ENCODE measurements at regions not wholly inside any gene's neighbourhood (a gene's known extent, or its start where the extent isn't known, plus 50 kb on each side); places are given as distances from the start of the nearest gene placed in this dataset.

DNA sequence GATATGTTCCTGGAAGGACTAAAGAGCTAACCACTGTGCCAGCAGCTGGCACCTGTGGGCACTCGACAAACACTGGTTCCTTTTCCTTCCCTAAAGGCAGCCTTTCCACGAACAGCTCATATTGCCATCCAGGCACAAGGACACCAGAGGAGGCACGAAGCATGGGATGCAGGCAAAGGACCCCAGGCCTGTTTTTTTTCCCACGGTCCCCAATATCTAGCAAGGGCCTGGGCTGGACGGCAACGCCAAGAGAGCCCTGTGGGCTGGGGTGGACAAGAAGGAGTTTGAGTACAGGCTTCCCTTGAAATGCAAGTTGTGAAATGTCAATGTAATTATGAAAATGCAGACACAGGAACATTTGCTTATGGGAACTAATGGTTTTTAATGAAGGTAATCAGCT, 135.9 kb downstream of the CYP26B1 start:
- H3K27me3 ChIP-seq (ENCODE audit: control insufficient read depth in 2 of 2, insufficient read depth in 2 of 2, low read length in 2 of 2): peaks cover 4 to 36% of the 10 kb centered on the region in 2 experiments; a peak in 4 of 5 replicates
- TF ChIP-seq NUFIP1 (IDR thresholded peaks at IDR 0.05; ENCODE audit: partially characterized antibody) (no peak), RFX5 (IDR thresholded peaks at IDR 0.05; ENCODE audit: low read depth, low read length) (no peak), RFX7 (CRISPR knock-in tag; IDR thresholded peaks at IDR 0.05) (no peak), TGIF2 (CRISPR knock-in tag; IDR thresholded peaks at IDR 0.05) (no peak), BRF1 (IDR thresholded peaks at IDR 0.05; ENCODE audit: borderline replicate concordance, extremely low read depth, insufficient read length) (no peak), GATA2 (CRISPR knock-in tag; IDR thresholded peaks at IDR 0.05) (no peak), IFI16 (CRISPR knock-in tag; IDR thresholded peaks at IDR 0.05) (no peak), MXI1 (IDR thresholded peaks at IDR 0.05; ENCODE audit: low read depth, low read length) (no peak), MAX (CRISPR knock-in tag; IDR thresholded peaks at IDR 0.05) (no peak), CREM (IDR thresholded peaks at IDR 0.05; ENCODE audit: low read depth) (no peak), LCOR (CRISPR knock-in tag; IDR thresholded peaks at IDR 0.05) (no peak), NFRKB (IDR thresholded peaks at IDR 0.05; ENCODE audit: low read depth) (no peak)
- TF ChIP-seq, protein P1, sequence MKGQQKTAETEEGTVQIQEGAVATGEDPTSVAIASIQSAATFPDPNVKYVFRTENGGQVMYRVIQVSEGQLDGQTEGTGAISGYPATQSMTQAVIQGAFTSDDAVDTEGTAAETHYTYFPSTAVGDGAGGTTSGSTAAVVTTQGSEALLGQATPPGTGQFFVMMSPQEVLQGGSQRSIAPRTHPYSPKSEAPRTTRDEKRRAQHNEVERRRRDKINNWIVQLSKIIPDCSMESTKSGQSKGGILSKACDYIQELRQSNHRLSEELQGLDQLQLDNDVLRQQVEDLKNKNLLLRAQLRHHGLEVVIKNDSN (CRISPR knock-in tag; IDR thresholded peaks at IDR 0.05): no peak
- TF ChIP-seq, protein P2, sequence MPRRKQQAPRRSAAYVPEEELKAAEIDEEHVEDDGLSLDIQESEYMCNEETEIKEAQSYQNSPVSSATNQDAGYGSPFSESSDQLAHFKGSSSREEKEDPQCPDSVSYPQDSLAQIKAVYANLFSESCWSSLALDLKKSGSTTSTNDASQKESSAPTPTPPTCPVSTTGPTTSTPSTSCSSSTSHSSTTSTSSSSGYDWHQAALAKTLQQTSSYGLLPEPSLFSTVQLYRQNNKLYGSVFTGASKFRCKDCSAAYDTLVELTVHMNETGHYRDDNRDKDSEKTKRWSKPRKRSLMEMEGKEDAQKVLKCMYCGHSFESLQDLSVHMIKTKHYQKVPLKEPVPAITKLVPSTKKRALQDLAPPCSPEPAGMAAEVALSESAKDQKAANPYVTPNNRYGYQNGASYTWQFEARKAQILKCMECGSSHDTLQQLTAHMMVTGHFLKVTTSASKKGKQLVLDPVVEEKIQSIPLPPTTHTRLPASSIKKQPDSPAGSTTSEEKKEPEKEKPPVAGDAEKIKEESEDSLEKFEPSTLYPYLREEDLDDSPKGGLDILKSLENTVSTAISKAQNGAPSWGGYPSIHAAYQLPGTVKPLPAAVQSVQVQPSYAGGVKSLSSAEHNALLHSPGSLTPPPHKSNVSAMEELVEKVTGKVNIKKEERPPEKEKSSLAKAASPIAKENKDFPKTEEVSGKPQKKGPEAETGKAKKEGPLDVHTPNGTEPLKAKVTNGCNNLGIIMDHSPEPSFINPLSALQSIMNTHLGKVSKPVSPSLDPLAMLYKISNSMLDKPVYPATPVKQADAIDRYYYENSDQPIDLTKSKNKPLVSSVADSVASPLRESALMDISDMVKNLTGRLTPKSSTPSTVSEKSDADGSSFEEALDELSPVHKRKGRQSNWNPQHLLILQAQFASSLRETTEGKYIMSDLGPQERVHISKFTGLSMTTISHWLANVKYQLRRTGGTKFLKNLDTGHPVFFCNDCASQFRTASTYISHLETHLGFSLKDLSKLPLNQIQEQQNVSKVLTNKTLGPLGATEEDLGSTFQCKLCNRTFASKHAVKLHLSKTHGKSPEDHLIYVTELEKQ (CRISPR knock-in tag; IDR thresholded peaks at IDR 0.05): no peak

More for the DNA sequence above, 135.9 kb downstream of the CYP26B1 start:
- no peak overlapping the region for H3K4me3 ChIP-seq
- H3K36me3 ChIP-seq (ENCODE audit: control insufficient read depth, insufficient read depth, low read length): no peaks in the 10 kb centered on the region
- H3K79me2 ChIP-seq (ENCODE audit: control insufficient read depth, insufficient read depth, low read length): no peaks in the 10 kb centered on the region
- FAIRE-seq: no peak
- in situ Hi-C loops (cut with MboI) (no loop called here), intact Hi-C loops (cut with micrococcal nuclease) (no loop called here)
- no peak overlapping the region for H3K27ac ChIP-seq (ENCODE audit: extremely low read depth, low read depth, low read length)
- DNase-seq (ENCODE audit: extremely low read depth in 1 of 4, low spot score in 3 of 4): no peak
- H2AFZ ChIP-seq (ENCODE audit: low read depth, low read length): no peak overlapping the region
- WGBS (ENCODE audit: insufficient coverage, low coverage, missing lambda C conversion rate): 0% methylated on average over 6 of the region's 6 CpGs
- ChIA-PET CTCF (ENCODE audit: low intra/inter-chr PET ratio) (no interaction called here), POLR2A (no interaction called here)
- no peaks in the 10 kb centered on the region for H3K9me3 ChIP-seq (replicated peaks; ENCODE audit: control insufficient read depth, insufficient read depth, low read depth, low read length)
- no peak for ATAC-seq
- BruUV-seq (replicated peaks): no TSS peak
- H3K4me1 ChIP-seq (replicated peaks in 1 of 2; ENCODE audit: control insufficient read depth in 2 of 2, insufficient read depth in 2 of 2, low read length in 2 of 2): no peaks in the 10 kb centered on the region; a peak in 2 of 5 replicates
- no peaks in the 10 kb centered on the region for H3K9me1 ChIP-seq (ENCODE audit: control insufficient read depth, insufficient read depth, low read length)
- peaks cover 4% of the 10 kb centered on the region; the same call in 1 of the 2 replicates for H4K20me1 ChIP-seq (replicated peaks; ENCODE audit: control insufficient read depth, insufficient read depth, low read length)
- no peak overlapping the region for H3K9ac ChIP-seq (ENCODE audit: insufficient read depth in 1 of 2, low read depth in 2 of 2, low read length in 2 of 2)
- H3K4me2 ChIP-seq (ENCODE audit: insufficient read depth, low read length): no peak overlapping the region

All from K562 (cell line).